ENCODE measurements at regions not wholly inside any gene's neighbourhood (a gene's known extent, or its start where the extent isn't known, plus 50 kb on each side); places are given as distances from the start of the nearest gene placed in this dataset.

DNA sequence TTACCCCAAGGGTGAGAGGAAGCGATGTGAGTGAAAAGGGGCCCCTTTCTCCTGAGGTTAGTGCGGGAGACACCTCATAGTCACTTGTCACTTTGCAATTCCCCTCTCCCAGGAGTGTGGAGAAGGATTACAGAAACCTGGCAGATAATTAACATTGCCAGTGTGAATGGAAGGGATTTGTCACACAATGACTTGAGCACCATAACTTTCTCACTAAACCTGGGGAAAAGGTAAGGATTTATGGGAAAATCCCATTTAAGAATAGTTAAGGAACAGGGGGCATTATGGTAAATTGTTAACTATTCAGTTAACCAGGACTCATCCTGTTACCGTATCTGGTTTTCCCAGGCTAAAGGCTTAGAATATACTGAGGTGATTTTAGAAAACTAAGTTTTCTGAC is 219.5 kb upstream of the JAG1 start:
- TF ChIP-seq, protein P1, sequence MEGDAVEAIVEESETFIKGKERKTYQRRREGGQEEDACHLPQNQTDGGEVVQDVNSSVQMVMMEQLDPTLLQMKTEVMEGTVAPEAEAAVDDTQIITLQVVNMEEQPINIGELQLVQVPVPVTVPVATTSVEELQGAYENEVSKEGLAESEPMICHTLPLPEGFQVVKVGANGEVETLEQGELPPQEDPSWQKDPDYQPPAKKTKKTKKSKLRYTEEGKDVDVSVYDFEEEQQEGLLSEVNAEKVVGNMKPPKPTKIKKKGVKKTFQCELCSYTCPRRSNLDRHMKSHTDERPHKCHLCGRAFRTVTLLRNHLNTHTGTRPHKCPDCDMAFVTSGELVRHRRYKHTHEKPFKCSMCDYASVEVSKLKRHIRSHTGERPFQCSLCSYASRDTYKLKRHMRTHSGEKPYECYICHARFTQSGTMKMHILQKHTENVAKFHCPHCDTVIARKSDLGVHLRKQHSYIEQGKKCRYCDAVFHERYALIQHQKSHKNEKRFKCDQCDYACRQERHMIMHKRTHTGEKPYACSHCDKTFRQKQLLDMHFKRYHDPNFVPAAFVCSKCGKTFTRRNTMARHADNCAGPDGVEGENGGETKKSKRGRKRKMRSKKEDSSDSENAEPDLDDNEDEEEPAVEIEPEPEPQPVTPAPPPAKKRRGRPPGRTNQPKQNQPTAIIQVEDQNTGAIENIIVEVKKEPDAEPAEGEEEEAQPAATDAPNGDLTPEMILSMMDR (conservative IDR thresholded peaks at IDR 0.05) = no peak
- DNase-seq (ENCODE audit: low read depth, low spot score) = no peak
- H3K4me1 Mint-ChIP-seq = no peaks in the 10 kb centered on the region
- H3K27ac Mint-ChIP-seq (ENCODE audit: unreplicated experiment) = no peak overlapping the region
- peaks cover 7% of the 10 kb centered on the region for H3K9me3 Mint-ChIP-seq
- no peaks in the 10 kb centered on the region for H3K27me3 Mint-ChIP-seq (ENCODE audit: low read depth)
- no peaks in the 10 kb centered on the region for H3K36me3 Mint-ChIP-seq (ENCODE audit: low read depth)
- no peak overlapping the region for H3K4me3 Mint-ChIP-seq

DNA sequence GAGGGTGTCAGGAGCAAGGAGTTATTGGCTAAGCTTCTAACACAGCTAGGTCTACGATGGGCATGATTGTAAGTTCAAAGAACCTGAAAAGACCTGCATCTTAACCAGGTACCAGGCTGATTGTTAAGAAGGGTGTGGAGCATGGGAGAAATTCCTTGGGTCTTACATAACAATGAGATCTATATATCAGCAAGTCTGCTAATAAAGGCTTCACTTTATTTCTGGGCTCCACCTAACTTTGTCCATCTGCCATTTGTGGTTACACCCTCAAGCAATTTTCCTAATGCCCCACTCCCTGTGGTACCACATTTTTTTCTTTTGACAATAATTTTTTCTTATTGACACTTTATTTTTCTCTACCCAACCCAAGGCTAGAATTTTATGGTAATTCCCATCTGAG is 223.5 kb upstream of the JAG1 start:
- no peak overlapping the region for H3K27ac Mint-ChIP-seq (ENCODE audit: unreplicated experiment)
- no peaks in the 10 kb centered on the region for H3K36me3 Mint-ChIP-seq (ENCODE audit: low read depth)
- peaks cover 3% of the 10 kb centered on the region for H3K9me3 Mint-ChIP-seq
- DNase-seq (ENCODE audit: low read depth, low spot score) = no peak
- H3K27me3 Mint-ChIP-seq (ENCODE audit: low read depth) = no peaks in the 10 kb centered on the region
- TF ChIP-seq, protein P1 (conservative IDR thresholded peaks at IDR 0.05) = no peak
- H3K4me3 Mint-ChIP-seq = no peak overlapping the region
- peaks cover 8% of the 10 kb centered on the region for H3K4me1 Mint-ChIP-seq

DNA sequence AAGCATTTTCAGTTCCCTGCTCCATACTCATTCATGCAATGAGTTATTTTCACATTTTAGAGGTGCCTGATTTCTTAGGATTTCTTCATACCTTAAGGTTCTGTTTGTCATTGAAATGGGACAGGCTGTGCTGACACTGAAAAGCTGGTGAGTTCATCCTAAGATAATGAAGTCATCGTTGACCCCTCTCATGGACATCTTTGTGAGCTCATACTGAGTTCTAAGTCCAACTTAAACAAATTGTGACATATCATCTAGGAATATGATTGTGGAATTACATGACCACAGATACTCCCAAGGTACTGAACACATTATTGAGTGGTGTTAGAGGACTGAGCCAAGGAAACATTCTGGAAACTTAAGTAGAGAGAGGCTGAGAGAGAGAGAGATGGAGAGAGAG is 224.8 kb upstream of the JAG1 start:
- Mint-ChIP-seq H3K4me3 (no peak overlapping the region), H3K4me1 (peaks cover 21% of the 10 kb centered on the region), H3K27ac (ENCODE audit: unreplicated experiment) (no peak overlapping the region), H3K9me3 (peaks cover 3% of the 10 kb centered on the region), H3K36me3 (ENCODE audit: low read depth) (no peaks in the 10 kb centered on the region), H3K27me3 (ENCODE audit: low read depth) (no peaks in the 10 kb centered on the region)
- DNase-seq (ENCODE audit: low read depth, low spot score) = no peak
- TF ChIP-seq, protein P1 (conservative IDR thresholded peaks at IDR 0.05) = no peak

DNA sequence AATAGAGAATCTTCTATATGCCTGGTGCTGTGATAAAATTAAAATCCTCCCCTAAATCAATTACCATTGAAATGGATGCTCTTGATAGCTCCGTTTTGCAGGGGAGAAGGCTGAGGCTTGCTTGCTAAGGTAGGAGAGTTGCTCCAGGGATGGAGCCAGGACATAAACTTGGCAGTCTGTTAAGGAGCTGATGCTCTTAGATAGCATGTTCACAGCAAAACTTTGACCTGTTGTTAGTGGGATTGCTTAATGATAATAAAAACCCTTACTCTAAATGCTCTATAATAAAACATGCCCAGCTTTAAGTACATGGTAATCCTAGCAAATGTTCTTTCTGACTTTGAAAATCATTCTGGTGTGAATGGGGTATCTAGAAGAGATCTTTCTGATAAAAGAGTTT is 228.4 kb upstream of the JAG1 start:
- Mint-ChIP-seq H3K27me3 (ENCODE audit: low read depth) (no peaks in the 10 kb centered on the region), H3K4me3 (no peak overlapping the region), H3K4me1 (peaks cover 24% of the 10 kb centered on the region), H3K9me3 (peaks cover 3% of the 10 kb centered on the region), H3K36me3 (ENCODE audit: low read depth) (no peaks in the 10 kb centered on the region), H3K27ac (ENCODE audit: unreplicated experiment) (no peak overlapping the region)
- DNase-seq (ENCODE audit: low read depth, low spot score) = no peak
- TF ChIP-seq, protein P1 (conservative IDR thresholded peaks at IDR 0.05) = no peak

DNA sequence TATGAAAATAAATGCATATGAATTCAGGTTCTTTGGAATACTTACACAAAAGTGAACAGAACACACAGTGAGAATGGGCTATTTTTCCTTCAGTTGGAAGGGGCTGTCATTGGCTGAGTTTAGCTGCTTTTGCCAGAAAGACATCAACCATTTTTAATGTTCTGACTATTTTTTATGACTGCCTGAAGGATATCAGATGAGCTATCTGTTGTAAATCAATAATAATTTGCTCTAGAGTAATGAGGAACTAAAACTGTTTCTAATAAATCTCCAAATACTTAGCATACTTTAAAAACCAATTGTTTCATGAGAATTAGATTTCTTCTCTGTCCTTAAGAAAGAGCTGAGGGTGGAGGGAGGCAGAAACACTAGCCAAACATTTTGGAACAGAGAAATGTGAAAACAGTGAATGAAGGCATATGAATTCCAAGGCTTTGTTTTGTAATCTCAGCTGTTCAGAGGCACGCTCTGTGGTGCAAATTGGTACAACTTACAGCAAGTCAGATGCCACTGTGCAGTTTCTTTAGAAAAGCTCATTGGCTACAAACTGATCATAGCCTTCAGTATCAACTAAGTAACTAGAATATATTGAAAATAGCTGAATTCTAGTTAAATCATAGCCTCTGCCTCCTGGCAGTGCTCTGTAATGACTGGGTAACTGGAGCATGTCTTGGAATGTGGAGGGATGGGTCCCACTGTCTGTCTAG is 228.9 kb upstream of the JAG1 start:
- H3K9me3 Mint-ChIP-seq = peaks cover 3% of the 10 kb centered on the region
- H3K27me3 Mint-ChIP-seq (ENCODE audit: low read depth) = no peaks in the 10 kb centered on the region
- H3K27ac Mint-ChIP-seq (ENCODE audit: unreplicated experiment) = no peak overlapping the region
- no peak for DNase-seq (ENCODE audit: low read depth, low spot score)
- H3K4me3 Mint-ChIP-seq = no peak overlapping the region
- TF ChIP-seq, protein P1 (conservative IDR thresholded peaks at IDR 0.05) = no peak
- H3K4me1 Mint-ChIP-seq = peaks cover 24% of the 10 kb centered on the region
- no peaks in the 10 kb centered on the region for H3K36me3 Mint-ChIP-seq (ENCODE audit: low read depth)

Measured in neural crest cell (in vitro differentiated cells).